Kidney (tissue), 13 donors: ENCODE measurements at regions not wholly inside any gene's neighbourhood (a gene's known extent, or its start where the extent isn't known, plus 50 kb on each side); places are given as distances from the start of the nearest gene placed in this dataset.

Experiments used
- DNase-seq, 5 donors: peaks; one replicate each; pipeline ENCODE4 v3.0.0-alpha.2; 2013 to 2020
- FAIRE-seq: peaks from 2 replicates; lab custom pipeline; 2012; peaks lifted over from hg19 to GRCh38; lab: Jason Lieb, UNC
- H3K27ac ChIP-seq, 2 donors: one replicate each; pipeline ENCODE4 v1.7.0; 2013; ENCODE audit warnings: low read depth in 2 of 2, low read length in 2 of 2, inconsistent platforms in 1 of 2
- H3K27me3 ChIP-seq: one replicate; pipeline ENCODE4 v1.7.1; 2013; ENCODE audit warnings: low read length, inconsistent platforms; ENCODE audit not compliant: control insufficient read depth, insufficient read depth
- H3K36me3 ChIP-seq, 3 donors: one replicate each; pipeline versions ENCODE4 v1.7.0 to v1.7.1; 2013; ENCODE audit warnings: low read length in 3 of 3, control low read depth in 1 of 3, inconsistent platforms in 1 of 3; ENCODE audit not compliant: insufficient read depth in 3 of 3, control insufficient read depth in 2 of 3
- H3K4me1 ChIP-seq, 3 donors: one replicate each; pipeline versions ENCODE4 v1.7.0 to v1.7.1; 2013; ENCODE audit warnings: low read length in 3 of 3, inconsistent platforms in 1 of 3, low read depth in 1 of 3; ENCODE audit not compliant: control insufficient read depth in 2 of 3, insufficient read depth in 2 of 3
- H3K4me3 ChIP-seq, 3 donors: one replicate each; pipeline versions ENCODE4 v1.7.0 to v1.8.1; 2013; ENCODE audit warnings: low read length in 3 of 3, control low read depth in 1 of 3, inconsistent platforms in 1 of 3
- H3K9ac ChIP-seq, 3 donors: one replicate each; pipeline versions ENCODE4 v1.7.0 to v1.7.1; 2013; ENCODE audit warnings: low read length in 3 of 3, control low read depth in 1 of 3, inconsistent platforms in 1 of 3
- H3K9me3 ChIP-seq, 3 donors: one replicate each; pipeline versions ENCODE4 v1.7.0 to v1.7.1; 2013; ENCODE audit warnings: low read length in 3 of 3, control low read depth in 1 of 3, inconsistent platforms in 1 of 3; ENCODE audit not compliant: control insufficient read depth in 2 of 3, insufficient read depth in 1 of 3
- intact Hi-C: fragments of 100-400 bp; cut with DNase I; formaldehyde crosslinking; loops from one replicate; pipeline ENCODE4 v1.11.1; 2022
- TF ChIP-seq, protein P1 (sequence below): IDR thresholded peaks from 3 replicates; pipeline ENCODE4 v1.5.1; 2012; ENCODE audit warnings: mild to moderate bottlenecking, moderate library complexity, borderline replicate concordance; ENCODE audit not compliant: insufficient read depth; ENCODE audit errors: extremely low read depth
- donor health status: control.
- donor health status: control.
- donor health status: control.
- donor health status: control.
- donor health status: control.
- donor health status: DM: yes; HTN: yes; CAD: no.
- donor health status: Normal renal cell carcinoma (clear cell type).

DNA sequence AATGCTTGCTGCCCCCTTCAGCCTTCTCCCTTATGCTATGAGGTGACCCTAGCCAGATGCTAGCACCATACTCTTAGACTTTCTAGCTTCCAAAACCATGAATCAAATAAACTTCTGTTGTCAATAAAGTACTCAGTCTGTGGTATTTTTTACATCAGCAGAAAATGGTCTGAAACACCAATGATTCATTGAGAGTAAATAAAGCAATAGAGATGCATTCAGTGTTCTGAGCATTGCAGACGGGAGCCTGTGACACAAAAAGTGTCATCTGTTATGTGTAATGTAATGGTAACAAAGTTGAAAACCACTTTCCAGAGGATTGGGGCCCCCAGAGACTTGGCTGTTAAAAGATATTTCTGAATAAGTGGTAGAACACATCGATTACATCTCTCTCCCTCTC, 758.0 kb upstream of the NRXN1 start:
- Histone ChIP-seq H3K36me3 (no peaks in the 10 kb centered on the region), H3K27me3 (no peaks in the 10 kb centered on the region), H3K4me3 (no peak overlapping the region), H3K27ac (no peak overlapping the region), H3K9me3 (no peaks in the 10 kb centered on the region), H3K9ac (no peak overlapping the region), H3K4me1 (no peaks in the 10 kb centered on the region)
- TF ChIP-seq, protein P1, sequence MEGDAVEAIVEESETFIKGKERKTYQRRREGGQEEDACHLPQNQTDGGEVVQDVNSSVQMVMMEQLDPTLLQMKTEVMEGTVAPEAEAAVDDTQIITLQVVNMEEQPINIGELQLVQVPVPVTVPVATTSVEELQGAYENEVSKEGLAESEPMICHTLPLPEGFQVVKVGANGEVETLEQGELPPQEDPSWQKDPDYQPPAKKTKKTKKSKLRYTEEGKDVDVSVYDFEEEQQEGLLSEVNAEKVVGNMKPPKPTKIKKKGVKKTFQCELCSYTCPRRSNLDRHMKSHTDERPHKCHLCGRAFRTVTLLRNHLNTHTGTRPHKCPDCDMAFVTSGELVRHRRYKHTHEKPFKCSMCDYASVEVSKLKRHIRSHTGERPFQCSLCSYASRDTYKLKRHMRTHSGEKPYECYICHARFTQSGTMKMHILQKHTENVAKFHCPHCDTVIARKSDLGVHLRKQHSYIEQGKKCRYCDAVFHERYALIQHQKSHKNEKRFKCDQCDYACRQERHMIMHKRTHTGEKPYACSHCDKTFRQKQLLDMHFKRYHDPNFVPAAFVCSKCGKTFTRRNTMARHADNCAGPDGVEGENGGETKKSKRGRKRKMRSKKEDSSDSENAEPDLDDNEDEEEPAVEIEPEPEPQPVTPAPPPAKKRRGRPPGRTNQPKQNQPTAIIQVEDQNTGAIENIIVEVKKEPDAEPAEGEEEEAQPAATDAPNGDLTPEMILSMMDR, result no peak
- DNase-seq, result no peak
- intact Hi-C loops, result no loop called here
- no peak for FAIRE-seq

DNA sequence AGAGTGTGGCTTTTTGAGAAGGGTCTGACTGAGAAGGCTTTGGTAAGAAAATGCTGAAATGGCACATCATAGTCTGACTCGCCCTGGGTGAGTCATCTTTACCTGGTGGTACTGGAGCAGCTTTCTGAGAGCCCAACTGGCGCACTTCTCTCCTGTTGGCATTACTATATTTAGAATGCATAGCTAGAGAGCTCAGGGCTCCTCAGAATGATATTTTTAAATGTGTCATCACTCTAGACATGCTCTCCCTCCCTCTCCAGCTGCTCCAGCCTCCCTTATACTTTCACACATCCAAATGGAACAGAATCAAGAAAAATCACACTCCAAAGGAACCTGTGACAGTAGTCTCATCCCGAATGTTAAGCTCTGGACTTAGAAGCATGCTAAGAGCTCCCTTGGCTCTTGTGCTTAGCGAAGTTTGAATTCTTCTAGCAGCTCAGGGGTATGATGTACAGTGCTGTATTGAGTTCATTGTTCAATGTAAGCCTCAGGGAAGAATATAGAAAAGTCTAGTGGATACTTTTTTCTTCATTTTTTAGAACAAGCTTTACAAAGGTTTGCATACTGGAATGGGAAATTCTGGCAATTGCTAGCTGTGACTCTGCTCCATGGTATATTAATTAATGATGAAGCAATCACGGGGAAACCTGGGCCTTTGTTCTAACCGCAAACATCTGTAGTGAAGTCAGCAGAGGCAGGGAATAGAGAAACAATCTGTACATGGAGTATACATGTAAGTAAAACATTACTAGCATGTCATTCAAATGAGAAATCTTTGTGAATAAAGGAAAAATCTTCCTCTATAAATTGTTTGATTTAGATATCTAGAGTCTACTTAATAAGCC, 751.2 kb upstream of the NRXN1 start:
- intact Hi-C loops, result no loop called here
- TF ChIP-seq, protein P1, result no peak
- Histone ChIP-seq H3K27me3 (no peaks in the 10 kb centered on the region), H3K4me1 (no peaks in the 10 kb centered on the region), H3K27ac (no peak overlapping the region), H3K9ac (no peak overlapping the region), H3K9me3 (no peaks in the 10 kb centered on the region), H3K36me3 (no peaks in the 10 kb centered on the region), H3K4me3 (no peak overlapping the region)
- FAIRE-seq, result no peak
- no peak for DNase-seq

DNA sequence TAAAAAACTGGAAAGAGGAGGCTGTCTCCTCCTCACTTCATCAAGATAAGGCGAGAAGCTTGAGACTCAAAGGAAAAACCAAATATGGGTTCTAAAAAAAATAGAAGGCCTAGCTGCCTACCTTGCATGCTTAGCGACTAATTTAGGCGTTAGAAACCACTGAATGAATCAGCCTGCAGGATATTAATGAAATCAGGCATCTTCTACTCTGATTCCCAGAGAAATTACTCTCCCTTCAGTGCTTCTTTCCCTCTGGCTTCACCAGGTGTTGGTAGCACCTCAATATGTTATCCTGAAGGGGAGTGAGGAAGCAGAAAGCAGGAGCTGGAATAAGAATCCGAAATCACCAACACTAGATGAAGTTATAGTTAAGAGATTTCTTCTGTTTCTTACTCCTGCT, 749.8 kb upstream of the NRXN1 start:
- Histone ChIP-seq H3K27me3 (no peaks in the 10 kb centered on the region), H3K9ac (no peak overlapping the region), H3K27ac (no peak overlapping the region), H3K4me3 (no peak overlapping the region), H3K36me3 (no peaks in the 10 kb centered on the region), H3K4me1 (no peaks in the 10 kb centered on the region), H3K9me3 (no peaks in the 10 kb centered on the region)
- intact Hi-C loops, result no loop called here
- TF ChIP-seq, protein P1, result no peak
- FAIRE-seq, result no peak
- DNase-seq, result no peak
